ENCODE measurements at regions not wholly inside any gene's neighbourhood (a gene's known extent, or its start where the extent isn't known, plus 50 kb on each side); places are given as distances from the start of the nearest gene placed in this dataset.

GRCh38 chr10:78574547-78574946 lies 494.2 kb upstream of the ZMIZ1 start:
- DNase-seq = no peak

- no peak for DNase-seq
Observed at GRCh38 chr10:78575400-78575799, 493.4 kb upstream of the ZMIZ1 start.

DNA sequence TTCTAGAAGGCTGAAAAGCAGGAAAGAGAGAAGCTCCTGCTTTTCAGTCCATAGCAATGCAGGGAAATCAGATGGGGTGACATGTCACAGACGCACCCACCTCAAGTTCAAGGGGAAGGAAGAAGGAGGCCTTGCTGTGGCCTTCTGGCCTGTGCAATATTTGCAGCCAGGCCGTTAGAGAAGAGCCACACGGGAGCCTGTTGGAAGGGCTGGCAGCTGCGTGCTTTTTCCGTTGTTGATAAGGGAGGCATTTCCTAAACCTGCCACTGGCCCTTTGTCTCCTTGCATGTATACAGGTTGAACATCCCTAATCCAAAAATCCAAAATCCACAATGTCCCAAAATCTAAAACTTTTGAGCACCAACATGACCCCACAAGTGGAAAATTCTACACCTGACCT lies 492.5 kb upstream of the ZMIZ1 start:
- no peak for DNase-seq

DNA sequence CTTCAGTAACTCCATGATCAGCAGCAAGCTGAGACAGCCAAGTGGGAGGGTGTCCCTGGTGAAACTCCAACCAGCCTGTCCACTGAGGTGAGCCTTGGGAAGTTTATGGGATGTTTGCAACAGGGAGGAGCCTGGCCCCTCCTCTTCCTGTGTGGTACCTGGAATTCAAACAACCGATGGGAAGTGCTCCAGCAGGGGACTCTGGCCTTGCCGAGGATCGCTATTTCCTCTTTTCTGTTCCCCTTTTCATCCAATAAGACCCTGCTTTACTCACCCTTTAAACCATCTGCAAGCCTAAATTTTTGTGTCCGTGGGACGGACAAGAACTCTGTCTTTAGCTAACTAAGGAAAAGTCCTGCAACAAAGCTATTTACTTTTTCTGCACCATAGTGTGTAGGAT lies 491.1 kb upstream of the ZMIZ1 start:
- DNase-seq = no peak

- no peak for DNase-seq
Observed at GRCh38 chr10:78578929-78579328, 489.8 kb upstream of the ZMIZ1 start.

DNA sequence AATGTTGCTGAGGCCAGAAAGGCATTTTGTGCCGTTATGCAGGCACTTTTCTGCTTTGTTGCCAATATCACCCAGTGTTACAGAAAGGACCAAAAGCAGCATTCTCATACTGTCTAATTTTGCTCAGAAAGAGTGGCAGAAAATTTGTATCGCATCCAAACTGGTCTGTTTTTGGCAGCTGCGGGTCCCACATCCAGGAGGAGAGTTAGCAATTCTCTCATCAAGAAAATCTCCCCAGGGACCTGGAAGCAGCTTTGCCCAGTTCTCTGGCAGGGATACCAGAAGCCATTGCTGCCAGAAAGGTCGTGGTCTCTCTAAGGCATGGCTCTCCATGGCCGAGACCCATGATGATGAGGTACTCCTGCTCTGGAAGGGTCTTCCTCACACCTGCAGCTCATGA lies 489.2 kb upstream of the ZMIZ1 start:
- no peak for DNase-seq

DNA sequence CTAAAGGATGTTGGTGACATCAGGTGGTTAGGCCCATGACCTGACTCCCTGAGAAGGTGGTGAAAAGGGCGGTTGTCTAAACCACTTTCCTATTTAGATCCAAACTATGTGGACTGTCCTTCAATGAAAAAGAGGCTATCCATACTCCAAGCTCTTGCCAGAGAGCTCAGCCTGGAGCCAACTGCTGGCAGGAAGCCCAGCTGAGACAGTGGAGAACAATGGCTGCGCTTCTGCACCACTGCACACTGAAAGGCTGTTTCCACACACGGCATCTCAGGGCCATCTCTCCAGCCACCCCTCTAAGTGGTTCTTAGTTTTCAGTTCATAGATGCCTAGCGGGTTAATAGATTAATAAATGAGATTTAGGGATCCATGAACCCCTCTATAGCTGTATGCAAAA lies 488.8 kb upstream of the ZMIZ1 start:
- peak; percentile 75 for DNase-seq

DNA sequence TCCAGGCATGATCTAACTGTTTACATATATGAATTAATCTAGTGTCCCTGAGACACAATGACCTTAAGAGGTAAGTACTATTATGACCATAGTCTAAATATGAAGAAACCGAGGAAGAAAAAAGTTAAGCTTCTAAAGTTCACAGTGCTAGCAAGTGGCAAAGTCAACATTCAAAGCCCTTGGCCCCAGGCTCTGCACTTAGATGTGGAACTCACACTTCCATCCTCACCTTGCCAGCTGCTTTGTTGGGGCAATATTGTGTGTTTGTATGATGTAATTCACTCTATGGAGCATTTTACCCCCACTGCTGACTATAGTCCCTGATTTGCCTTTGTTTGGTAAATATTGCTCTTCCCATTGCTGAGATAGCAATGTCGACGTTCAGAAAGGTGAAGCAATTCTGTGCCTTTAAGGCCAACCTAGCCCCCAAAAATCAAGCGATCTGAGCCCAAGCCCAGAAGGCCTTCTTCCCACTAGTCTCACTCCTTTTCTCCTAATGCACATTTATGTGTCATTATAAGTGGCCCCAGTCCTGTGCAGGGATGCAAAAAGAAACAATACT lies 487.6 kb upstream of the ZMIZ1 start:
- DNase-seq = no peak

- no peak for DNase-seq
Observed at GRCh38 chr10:78582540-78582939, 486.2 kb upstream of the ZMIZ1 start.

GRCh38 chr10:78584266-78584665 lies 484.5 kb upstream of the ZMIZ1 start:
- no peak for DNase-seq

DNA sequence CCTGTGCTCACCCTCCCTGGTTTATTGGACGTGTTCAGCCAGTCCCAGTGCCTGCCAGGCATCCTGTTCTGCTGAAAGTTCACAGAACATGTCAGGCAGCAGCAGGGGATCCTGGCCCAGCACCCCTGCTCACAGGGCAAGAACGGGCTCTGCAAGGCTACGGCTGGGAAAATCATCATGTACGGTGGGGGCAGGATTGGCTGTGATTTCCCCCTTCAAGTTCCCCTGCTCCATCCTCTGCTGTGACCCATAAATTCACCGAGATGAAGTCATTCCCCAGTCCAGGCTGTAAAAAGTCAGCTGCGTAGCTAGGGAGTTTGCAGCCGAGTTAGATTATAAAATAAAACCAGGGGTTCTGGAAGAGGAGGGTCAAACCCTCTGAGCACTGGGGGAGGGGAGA lies 484.1 kb upstream of the ZMIZ1 start:
- no peak for DNase-seq

GRCh38 chr10:78585952-78586351 lies 482.8 kb upstream of the ZMIZ1 start:
- no peak for DNase-seq

DNA sequence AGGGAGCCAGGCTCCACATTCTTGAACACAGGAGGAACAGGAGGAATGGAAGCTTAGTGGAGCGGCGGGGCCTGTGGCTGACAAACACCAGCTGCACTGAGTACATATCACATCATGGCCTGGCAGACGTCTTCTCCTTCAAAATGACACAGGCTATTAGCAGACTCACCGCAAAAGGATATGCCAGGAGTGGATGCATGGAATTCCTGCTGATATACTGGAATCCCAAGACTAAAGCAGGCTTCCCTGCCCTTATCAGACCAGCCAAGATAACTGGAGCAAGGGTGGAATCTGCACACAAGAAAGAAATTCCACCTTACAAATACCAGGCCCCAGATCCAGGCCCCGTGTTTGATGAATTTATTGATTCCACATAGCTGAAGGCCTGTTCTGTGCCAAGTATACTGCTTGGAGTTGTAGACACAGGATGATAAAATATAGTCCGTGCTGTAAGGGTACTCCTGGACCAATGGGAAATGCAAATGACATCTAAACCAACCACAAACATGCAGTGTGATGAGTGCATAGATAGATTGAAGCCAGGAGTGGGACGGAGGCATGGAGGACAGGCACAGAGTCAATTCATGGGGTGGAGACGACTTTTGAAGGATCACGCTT lies 480.5 kb upstream of the ZMIZ1 start:
- no peak for DNase-seq

- DNase-seq = no peak
Observed at GRCh38 chr10:78589687-78590086, 479.1 kb upstream of the ZMIZ1 start.

DNA sequence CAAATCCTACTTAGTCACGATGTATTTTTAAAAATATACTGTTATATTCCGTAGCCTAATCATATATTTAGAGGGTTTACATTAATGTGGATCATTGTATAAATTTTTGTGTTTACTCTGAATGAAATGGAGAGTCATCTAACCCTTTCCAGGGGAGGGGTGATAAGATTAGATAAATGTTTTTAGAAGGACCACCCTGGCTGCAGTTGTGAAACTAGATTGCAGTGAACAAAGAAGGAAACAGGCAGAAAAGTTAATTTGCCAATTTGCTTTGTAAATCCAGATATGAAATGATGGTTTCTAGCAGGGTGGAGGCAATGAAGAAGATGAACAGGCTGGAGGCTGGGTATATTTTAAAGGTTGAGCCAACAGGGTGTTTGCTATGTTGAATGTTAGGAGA lies 477.7 kb upstream of the ZMIZ1 start:
- no peak for DNase-seq

DNA sequence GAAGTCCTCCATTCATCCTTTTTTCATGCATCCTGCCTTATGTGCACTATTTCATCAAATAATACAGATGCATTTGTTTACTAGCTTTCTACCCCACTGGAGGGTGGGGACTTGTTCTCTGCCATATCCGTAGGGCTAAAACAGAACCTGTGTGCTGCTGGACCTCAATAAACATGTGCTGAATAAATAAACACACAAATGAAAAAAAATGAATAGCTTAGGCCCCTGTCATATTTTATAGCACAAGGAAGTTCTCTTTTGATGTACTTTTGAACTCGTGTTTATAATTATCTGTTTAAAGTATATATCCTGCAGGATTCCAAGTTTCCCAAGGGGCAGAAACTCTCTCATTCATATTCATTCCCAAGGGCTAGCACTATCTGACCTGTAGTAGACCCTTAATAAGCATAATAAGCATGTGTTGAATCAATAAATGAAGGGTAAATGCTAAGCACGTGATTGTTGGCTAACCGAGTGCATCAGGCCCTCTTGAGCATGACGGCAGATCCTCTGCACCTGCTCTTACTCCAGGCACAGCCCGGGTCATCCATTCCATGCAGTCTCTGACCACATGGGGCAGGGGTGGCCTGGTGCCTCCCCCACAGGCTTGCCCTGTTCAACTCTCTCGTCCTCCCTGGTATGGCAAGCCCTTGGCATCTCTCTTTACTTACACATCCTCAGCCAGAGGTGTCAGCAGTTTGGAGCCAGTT lies 474.1 kb upstream of the ZMIZ1 start:
- no peak for DNase-seq

DNA sequence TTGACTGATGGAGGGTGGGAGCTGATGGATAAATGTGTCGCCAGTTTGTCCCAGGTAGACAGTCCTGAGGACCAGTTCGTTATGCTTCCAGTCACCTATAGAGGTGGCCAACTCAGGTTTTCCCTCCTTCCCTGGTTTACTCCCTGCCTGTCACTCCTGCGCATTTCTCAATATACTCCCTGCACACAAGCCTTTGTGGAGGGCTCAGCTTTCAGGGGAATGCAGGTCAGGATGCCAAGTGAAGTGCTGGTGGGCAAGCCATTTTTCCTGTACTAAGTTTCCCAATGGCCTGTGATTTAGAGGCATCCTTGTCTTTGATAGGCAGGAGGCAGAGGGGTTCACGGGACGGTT lies 473.5 kb upstream of the ZMIZ1 start:
- DNase-seq = no peak

DNA sequence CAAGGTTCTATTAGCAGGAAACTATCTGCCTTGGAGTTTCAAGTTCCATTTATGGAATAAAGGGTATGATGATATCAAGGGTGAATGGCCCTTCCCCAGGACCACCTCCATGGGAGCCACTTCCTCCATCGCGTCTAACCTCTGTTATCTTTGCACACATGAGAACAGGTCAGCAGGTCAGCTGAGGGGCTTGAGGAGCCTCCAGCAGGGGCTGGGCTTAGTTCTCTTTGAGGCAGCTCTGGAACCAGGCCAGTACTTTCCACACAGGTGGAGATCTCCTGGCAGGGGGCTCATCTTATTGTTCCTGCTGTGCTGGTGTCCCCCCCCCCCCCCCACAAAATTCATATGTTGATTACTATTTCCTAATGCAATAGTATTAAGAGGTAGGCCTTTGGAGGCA lies 472.2 kb upstream of the ZMIZ1 start:
- no peak for DNase-seq

DNA sequence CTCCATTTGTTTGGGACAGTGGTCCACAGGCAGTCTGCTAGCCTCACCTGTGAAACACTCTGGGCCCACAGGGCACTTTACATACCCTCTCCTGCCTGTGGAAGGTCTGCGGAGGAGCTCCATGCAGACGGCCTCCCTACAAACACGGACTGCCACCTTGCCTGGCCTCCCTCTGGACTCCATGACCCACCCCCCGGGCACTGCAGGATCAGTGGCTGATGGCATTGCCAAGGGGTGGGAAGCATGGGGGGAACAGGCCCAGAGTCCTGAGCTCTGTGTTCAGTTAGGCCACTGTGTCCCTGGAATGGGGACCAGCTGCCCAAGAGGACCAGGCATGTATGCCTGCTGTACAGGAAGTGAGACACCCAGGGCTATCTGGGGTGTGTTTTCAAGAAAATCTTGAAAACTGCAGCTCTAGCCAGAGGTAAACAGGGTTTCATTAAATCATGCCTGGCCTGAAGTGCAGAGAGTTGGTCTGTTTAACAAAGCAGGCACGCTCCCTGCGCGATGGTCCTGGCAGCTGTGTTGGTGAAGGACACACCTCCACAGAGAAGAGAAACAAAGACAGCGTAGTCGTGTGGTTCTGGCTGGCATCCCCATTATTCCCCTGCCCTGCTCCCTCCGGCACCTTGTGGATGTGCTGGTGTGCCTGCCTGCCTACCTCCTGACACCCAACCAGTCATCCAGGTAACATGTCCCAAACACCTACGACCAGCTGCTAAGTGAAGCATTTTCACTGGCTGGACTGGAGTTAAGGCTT lies 470.8 kb upstream of the ZMIZ1 start:
- no peak for DNase-seq

- DNase-seq = no peak
Observed at GRCh38 chr10:78599122-78599853, 469.5 kb upstream of the ZMIZ1 start.

DNA sequence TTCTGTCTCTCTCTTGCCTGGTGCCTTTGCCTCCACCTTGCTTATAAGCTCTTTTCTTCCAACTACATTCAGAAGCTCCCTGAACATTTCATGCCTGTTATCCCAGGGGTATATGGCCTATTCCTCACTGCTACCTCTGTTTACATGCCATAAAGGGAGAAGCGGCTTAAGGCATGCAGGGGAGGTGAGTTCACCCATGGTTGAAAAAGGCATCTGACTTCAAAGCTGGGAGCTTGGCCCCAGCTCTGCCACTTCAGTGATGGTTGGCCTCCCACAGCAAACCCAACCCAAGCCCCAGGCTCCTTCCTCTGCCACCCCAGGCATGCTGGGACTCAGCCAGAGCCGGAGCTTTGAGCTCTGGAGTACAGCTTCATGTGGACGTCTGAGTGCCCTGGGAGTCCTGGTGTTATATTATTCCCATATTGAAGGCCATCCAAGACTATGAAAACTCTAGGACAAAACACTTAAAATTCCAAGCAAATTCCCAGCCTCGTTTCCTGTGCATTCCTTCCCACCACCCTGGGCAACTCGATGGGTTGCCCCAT lies 468.6 kb upstream of the ZMIZ1 start:
- no peak for DNase-seq

DNA sequence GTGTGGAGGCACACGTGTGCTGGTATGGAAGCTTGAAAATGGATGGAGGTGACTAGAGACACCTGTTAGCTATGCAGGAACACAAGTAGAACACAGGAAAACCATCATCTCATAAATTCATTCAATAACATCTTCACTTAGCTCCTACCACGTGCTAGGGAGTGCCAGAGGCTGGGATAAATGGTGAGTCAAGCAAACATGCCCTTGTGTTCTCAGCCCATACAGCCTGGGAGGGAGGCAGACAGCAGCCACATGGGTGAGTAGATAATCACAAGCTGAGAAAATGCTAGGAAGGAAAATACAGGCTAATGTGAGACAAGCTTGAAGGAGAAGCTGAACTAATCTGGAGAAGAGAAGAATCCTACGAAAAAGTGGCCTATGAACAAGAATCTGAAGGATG lies 468.0 kb upstream of the ZMIZ1 start:
- no peak for DNase-seq
